ENCODE measurements at regions not wholly inside any gene's neighbourhood (a gene's known extent, or its start where the extent isn't known, plus 50 kb on each side); places are given as distances from the start of the nearest gene placed in this dataset.

- TF ChIP-seq EZH2 (IDR thresholded peaks at IDR 0.05) (no peak), POLR2AphosphoS5 (IDR thresholded peaks at IDR 0.05; ENCODE audit: borderline replicate concordance, low read depth, low read length) (no peak), FOXP2 (optimal IDR thresholded peaks at IDR 0.05; ENCODE audit: control extremely low read depth, extremely low read length, insufficient read depth) (no peak)
Observed at GRCh38 chr16:64092271-64092670, 1029.6 kb downstream of the CDH11 start.

Data from SK-N-MC (cell line).